ENCODE measurements at regions not wholly inside any gene's neighbourhood (a gene's known extent, or its start where the extent isn't known, plus 50 kb on each side); places are given as distances from the start of the nearest gene placed in this dataset.
"Not testable (repeated sequence)": the region's sequence is repeated elsewhere in the genome, so short reads cannot be mapped to it uniquely, and the experiment has no call there.

- no peak for DNase-seq (ENCODE audit: extremely low read depth, insufficient read length)
- no peak for TF ChIP-seq CTCF (IDR thresholded peaks at IDR 0.05; ENCODE audit: insufficient read depth, low read length, poor library complexity, severe bottlenecking)
- Histone ChIP-seq H3K4me3 (replicated peaks; ENCODE audit: low read depth, low read length) (no peak overlapping the region), H3K27me3 (replicated peaks; ENCODE audit: control insufficient read depth, insufficient read depth, low read length) (no peaks in the 10 kb centered on the region), H3K36me3 (ENCODE audit: control insufficient read depth, insufficient read depth, low read length) (no peaks in the 10 kb centered on the region)
Measured at GRCh38 chr2:188693771-188694170, 280.4 kb upstream of the COL3A1 start.

DNA sequence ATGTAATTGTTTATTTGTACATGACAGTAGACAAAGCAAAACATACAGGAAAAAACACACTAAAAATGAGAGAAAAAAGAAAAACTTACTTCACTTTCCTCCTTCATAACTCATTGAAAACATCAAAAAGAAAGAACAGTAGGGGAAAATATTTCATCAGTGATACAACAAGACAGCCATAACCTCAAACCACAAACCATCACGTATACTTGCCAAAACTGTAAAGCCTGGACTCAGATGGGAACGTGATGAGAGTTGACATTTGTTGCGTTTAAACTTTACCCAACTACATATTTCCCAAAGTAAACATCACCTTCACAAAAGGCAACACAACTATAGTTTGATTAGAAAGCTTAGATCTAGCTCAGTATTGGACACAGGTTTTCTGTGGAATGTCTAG, 278.2 kb upstream of the COL3A1 start:
- TF ChIP-seq CTCF (IDR thresholded peaks at IDR 0.05; ENCODE audit: insufficient read depth, low read length, poor library complexity, severe bottlenecking): no peak
- H3K36me3 ChIP-seq (ENCODE audit: control insufficient read depth, insufficient read depth, low read length): no peaks in the 10 kb centered on the region
- no peaks in the 10 kb centered on the region for H3K27me3 ChIP-seq (replicated peaks; ENCODE audit: control insufficient read depth, insufficient read depth, low read length)
- DNase-seq (ENCODE audit: extremely low read depth, insufficient read length): no peak
- H3K4me3 ChIP-seq (replicated peaks; ENCODE audit: low read depth, low read length): no peak overlapping the region

GRCh38 chr2:188698151-188698550, 276.0 kb upstream of the COL3A1 start:
- DNase-seq (ENCODE audit: extremely low read depth, insufficient read length); H3K4me3 ChIP-seq (replicated peaks; ENCODE audit: low read depth, low read length); H3K27me3 ChIP-seq (replicated peaks; ENCODE audit: control insufficient read depth, insufficient read depth, low read length); H3K36me3 ChIP-seq (ENCODE audit: control insufficient read depth, insufficient read depth, low read length): not testable (repeated sequence)

DNA sequence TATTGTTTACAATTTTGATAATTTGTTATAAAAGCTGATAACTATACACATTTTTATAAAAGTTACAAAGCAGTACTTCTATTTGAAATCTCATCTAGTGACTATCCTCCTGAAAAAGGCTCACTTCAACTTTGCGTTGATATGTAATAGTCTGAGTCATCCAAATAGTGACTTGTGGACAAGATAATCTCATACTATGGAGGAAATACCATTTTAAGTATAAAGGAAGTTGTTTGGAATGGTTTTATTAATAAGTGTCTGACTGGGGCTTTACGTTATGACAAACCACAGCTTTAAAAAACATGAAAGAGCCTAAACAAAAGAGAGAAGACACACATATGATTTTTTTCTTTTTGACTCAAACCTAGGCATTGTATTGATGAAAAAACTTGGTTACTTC, 272.3 kb upstream of the COL3A1 start:
- Histone ChIP-seq H3K4me3 (replicated peaks; ENCODE audit: low read depth, low read length) (no peak overlapping the region), H3K27me3 (replicated peaks; ENCODE audit: control insufficient read depth, insufficient read depth, low read length) (no peaks in the 10 kb centered on the region), H3K36me3 (ENCODE audit: control insufficient read depth, insufficient read depth, low read length) (no peaks in the 10 kb centered on the region)
- DNase-seq (ENCODE audit: extremely low read depth, insufficient read length): no peak
- TF ChIP-seq CTCF (IDR thresholded peaks at IDR 0.05; ENCODE audit: insufficient read depth, low read length, poor library complexity, severe bottlenecking): no peak

DNA sequence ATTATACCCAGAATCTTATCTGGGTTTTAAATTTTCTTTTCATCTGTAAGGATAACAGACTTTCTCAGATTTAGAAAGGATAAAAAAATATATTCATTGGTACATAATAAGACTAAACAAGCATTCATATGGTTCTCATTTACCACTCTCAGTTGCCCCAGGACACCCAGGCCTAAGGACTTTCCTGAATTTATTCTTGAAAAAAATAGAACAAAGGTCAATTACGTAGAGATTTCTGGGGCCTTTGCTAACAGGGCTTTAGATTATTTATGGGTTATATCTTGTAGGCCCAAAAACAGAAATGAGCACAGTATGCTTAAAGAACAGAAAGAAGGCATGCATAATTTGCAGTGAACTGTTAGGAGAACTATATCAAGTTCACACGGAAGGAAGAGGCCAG, 269.0 kb upstream of the COL3A1 start:
- no peaks in the 10 kb centered on the region for H3K36me3 ChIP-seq (ENCODE audit: control insufficient read depth, insufficient read depth, low read length)
- H3K27me3 ChIP-seq (replicated peaks; ENCODE audit: control insufficient read depth, insufficient read depth, low read length): no peaks in the 10 kb centered on the region
- TF ChIP-seq CTCF (IDR thresholded peaks at IDR 0.05; ENCODE audit: insufficient read depth, low read length, poor library complexity, severe bottlenecking): no peak
- no peak overlapping the region for H3K4me3 ChIP-seq (replicated peaks; ENCODE audit: low read depth, low read length)
- no peak for DNase-seq (ENCODE audit: extremely low read depth, insufficient read length)

GRCh38 chr2:188713961-188714360, 260.2 kb upstream of the COL3A1 start:
- no peak overlapping the region for H3K4me3 ChIP-seq (replicated peaks; ENCODE audit: low read depth, low read length)
- TF ChIP-seq CTCF (IDR thresholded peaks at IDR 0.05; ENCODE audit: insufficient read depth, low read length, poor library complexity, severe bottlenecking): no peak
- DNase-seq (ENCODE audit: extremely low read depth, insufficient read length): no peak
- no peaks in the 10 kb centered on the region for H3K27me3 ChIP-seq (replicated peaks; ENCODE audit: control insufficient read depth, insufficient read depth, low read length)
- H3K36me3 ChIP-seq (ENCODE audit: control insufficient read depth, insufficient read depth, low read length): no peaks in the 10 kb centered on the region

Data from GM06990 (cell line).